ENCODE measurements at regions not wholly inside any gene's neighbourhood (a gene's known extent, or its start where the extent isn't known, plus 50 kb on each side); places are given as distances from the start of the nearest gene placed in this dataset.

- Histone ChIP-seq H3K4me3 (ENCODE audit: low read depth in 2 of 2, low read length in 1 of 2) (no peak overlapping the region), H3K79me2 (ENCODE audit: insufficient read depth) (no peaks in the 10 kb centered on the region), H3K36me3 (replicated peaks in 1 of 2; ENCODE audit: control insufficient read depth in 1 of 2, insufficient read depth in 2 of 2, low read length in 1 of 2) (no peaks in the 10 kb centered on the region), H3K9me3 (no peaks in the 10 kb centered on the region), H3K27me3 (ENCODE audit: insufficient read depth) (no peaks in the 10 kb centered on the region), H2AFZ (ENCODE audit: low read depth) (peak overlapping the region; percentile 66), H3K4me1 (ENCODE audit: control insufficient read depth in 1 of 2, insufficient read depth in 2 of 2, low read depth in 1 of 2, low read length in 1 of 2) (peaks cover 0 to 18% of the 10 kb centered on the region in 2 experiments; a peak in 2 of 4 replicates), H3K27ac (ENCODE audit: low read depth in 2 of 2, low read length in 1 of 2) (peak overlapping the region; percentile 19 to 49; a peak in 3 of 4 replicates), H3K9me2 (no peaks in the 10 kb centered on the region), H3K9ac (0 out of 2 replicates have a peak overlapping the region, but pooled peaks have one; percentile 3), H3F3A (replicated peaks; ENCODE audit: insufficient read depth) (no peaks in the 10 kb centered on the region), H4K20me1 (ENCODE audit: insufficient read depth) (no peaks in the 10 kb centered on the region), H3K4me2 (no peak overlapping the region)
- DNase-seq = peak; percentile 36
- CTCF ChIA-PET = interaction anchor here (0.6 to 7.7 kb wide), 54 partner anchors 9 to 825 kb away, joined by 3 to 157 read pairs (median 4); partner anchors contain the start of genes ELL2, PCSK1 and RFESD
- TF ChIP-seq NRF1 (IDR thresholded peaks at IDR 0.05; ENCODE audit: low read depth, low read length) (no peak), EZH2phosphoT487 (IDR thresholded peaks at IDR 0.05; ENCODE audit: borderline replicate concordance, low read depth) (no peak), REST (IDR thresholded peaks at IDR 0.05; ENCODE audit: low read depth, low read length) (no peak), TEAD4 (IDR thresholded peaks at IDR 0.05; ENCODE audit: borderline replicate concordance, insufficient read depth) (no peak), ZBTB33 (IDR thresholded peaks at IDR 0.05; ENCODE audit: borderline replicate concordance, low read depth) (no peak), SIN3A (IDR thresholded peaks at IDR 0.05; ENCODE audit: borderline replicate concordance, low read depth, low read length) (no peak), GABPA (IDR thresholded peaks at IDR 0.05; ENCODE audit: low read depth) (no peak), POLR2AphosphoS5 (IDR thresholded peaks at IDR 0.05; ENCODE audit: low read depth, low read length) (no peak), NFIC (IDR thresholded peaks at IDR 0.05; ENCODE audit: borderline replicate concordance) (peak; percentile 39; the same call in 1 of the 2 replicates), JUND (IDR thresholded peaks at IDR 0.05) (no peak), CTCF (IDR thresholded peaks at IDR 0.05) (peak; percentile 94), FOSL2 (IDR thresholded peaks at IDR 0.05; ENCODE audit: borderline replicate concordance, low read depth) (no peak), MAX (IDR thresholded peaks at IDR 0.05; ENCODE audit: low read depth) (no peak), TCF12 (IDR thresholded peaks at IDR 0.05) (0 out of 2 replicates have a peak, but pooled peaks have one; percentile 37), FOXJ3 (CRISPR knock-in tag; IDR thresholded peaks at IDR 0.05) (no peak), RAD21 (IDR thresholded peaks at IDR 0.05; ENCODE audit: low read length) (peak; percentile 95), PBX3 (IDR thresholded peaks at IDR 0.05) (peak; percentile 71), SMC3 (IDR thresholded peaks at IDR 0.05; ENCODE audit: low read depth, low read length) (peak; percentile 89), USF1 (IDR thresholded peaks at IDR 0.05; ENCODE audit: borderline replicate concordance, low read depth) (no peak)
- POLR2A ChIA-PET = interaction anchor here (1.3 kb wide), 1 partner anchor 690 kb away, joined by 4 read pairs; the partner anchor contains the start of gene RFESD
- whole genome bisulfite sequencing (ENCODE audit: low lambda C conversion rate) = 35% methylated on average over 6 of the region's 6 CpGs
Measured at GRCh38 chr5:96336351-96336985, 96.6 kb downstream of the PCSK1 start.

All from SK-N-SH (cell line).